Ishikawa (cell line): ENCODE measurements at regions not wholly inside any gene's neighbourhood (a gene's known extent, or its start where the extent isn't known, plus 50 kb on each side); places are given as distances from the start of the nearest gene placed in this dataset.

Experiments used
- CEBPB ChIP-seq: IDR thresholded peaks from 2 replicates; pipeline ENCODE4 v1.6.1; 2012
- EP300 ChIP-seq: IDR thresholded peaks from 2 replicates; pipeline ENCODE4 v1.6.1; 2012; ENCODE audit warnings: borderline replicate concordance
- RAD21 ChIP-seq: IDR thresholded peaks from 2 replicates; pipeline ENCODE4 v1.6.1; 2012; ENCODE audit warnings: low read depth
- REST ChIP-seq: IDR thresholded peaks from 2 replicates; pipeline ENCODE4 v1.6.1; 2012; ENCODE audit warnings: low read depth, mild to moderate bottlenecking
- TAF1 ChIP-seq: IDR thresholded peaks from 2 replicates; pipeline ENCODE4 v1.6.1; 2012; ENCODE audit warnings: low read depth, mild to moderate bottlenecking
- TCF12 ChIP-seq: IDR thresholded peaks from 2 replicates; pipeline ENCODE4 v1.6.1; 2012; ENCODE audit warnings: low read depth
- YY1 ChIP-seq: IDR thresholded peaks from 2 replicates; pipeline ENCODE4 v1.6.1; 2012; ENCODE audit warnings: low read depth

- TF ChIP-seq YY1 (no peak), CEBPB (no peak), RAD21 (no peak), EP300 (no peak), TCF12 (no peak), TAF1 (no peak), REST (no peak)
Measured at GRCh38 chr20:11867291-11867919, 50.3 kb upstream of the BTBD3 start.
